GM21737 (cell line): ENCODE measurements at regions not wholly inside any gene's neighbourhood (a gene's known extent, or its start where the extent isn't known, plus 50 kb on each side); places are given as distances from the start of the nearest gene placed in this dataset.
"Not testable (repeated sequence)": the region's sequence is repeated elsewhere in the genome, so short reads cannot be mapped to it uniquely, and the experiment has no call there.

Experiments
- ATAC-seq: cut with Tn5 transposase; IDR thresholded peaks from one replicate; pipeline ENCODE4 v1.9.1; 2021; ENCODE audit warnings: mild to moderate bottlenecking, moderate library complexity; ENCODE audit not compliant: unreplicated experiment

DNA sequence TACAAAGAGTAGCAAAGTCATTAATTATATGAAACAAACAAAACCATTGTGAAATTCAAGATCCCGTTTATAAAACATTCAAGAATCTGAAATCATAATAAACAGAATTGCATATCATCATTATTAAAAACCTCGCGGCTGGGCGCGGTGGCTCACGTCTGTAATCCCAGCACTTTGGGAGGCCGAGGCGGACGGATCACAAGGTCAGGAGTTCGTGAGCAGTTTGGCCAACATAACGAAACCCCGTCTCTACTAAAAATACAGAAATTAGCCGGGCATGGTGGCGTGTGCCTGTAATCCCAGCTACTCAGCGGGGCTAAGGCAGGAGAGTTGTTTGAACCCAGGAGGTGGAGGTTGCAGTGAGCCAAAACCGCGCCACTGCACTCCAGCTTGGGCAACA lies 80.3 kb upstream of the COPS8 start:
- not testable (repeated sequence) for ATAC-seq

DNA sequence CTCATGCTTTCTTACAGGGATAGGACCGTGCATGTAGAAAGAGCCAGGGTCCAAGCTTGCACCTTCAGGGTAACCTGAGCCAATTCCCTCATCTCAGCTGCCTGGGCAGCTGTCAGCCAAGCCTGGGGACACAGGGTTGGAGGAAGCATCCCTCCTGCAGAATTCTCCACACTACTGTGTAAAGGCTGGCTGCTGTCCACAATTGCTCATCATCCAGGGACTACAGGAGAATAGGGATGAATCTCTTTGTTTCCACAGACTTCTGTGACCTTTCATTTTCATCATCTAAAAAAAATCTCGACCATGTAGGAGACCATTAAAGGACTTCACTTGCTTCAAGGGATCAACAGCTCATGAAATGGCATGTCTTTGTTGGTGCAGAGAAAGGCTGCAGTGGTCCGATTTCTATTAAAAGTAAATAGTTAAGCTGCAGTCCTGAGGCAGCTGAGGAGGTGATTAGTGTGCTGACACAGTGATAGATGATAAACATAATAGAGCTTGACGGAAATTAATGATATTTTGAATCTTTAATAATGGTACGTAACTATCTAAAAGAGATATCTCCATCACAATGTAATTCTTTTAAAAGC lies 74.4 kb upstream of the COPS8 start:
- ATAC-seq: no peak

DNA sequence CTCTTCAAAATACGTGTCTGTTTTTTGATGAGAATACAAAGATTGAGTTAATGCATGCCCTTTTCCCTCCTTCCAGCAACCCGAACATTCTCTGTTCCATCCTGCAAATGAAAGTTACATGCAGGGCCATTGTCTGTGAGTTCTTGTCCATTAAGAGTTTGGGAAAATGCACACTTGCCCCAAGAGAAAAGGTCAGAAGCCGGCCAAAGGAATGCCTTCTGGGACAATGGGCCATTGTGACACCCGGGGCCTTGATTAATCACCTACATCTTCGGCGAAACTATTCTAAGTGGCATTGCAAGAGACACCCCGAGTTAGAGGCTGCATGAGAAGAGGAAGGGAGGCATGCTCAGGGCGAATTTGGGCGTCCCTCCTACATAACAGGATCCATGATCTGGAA lies 73.7 kb upstream of the COPS8 start:
- ATAC-seq: no peak

DNA sequence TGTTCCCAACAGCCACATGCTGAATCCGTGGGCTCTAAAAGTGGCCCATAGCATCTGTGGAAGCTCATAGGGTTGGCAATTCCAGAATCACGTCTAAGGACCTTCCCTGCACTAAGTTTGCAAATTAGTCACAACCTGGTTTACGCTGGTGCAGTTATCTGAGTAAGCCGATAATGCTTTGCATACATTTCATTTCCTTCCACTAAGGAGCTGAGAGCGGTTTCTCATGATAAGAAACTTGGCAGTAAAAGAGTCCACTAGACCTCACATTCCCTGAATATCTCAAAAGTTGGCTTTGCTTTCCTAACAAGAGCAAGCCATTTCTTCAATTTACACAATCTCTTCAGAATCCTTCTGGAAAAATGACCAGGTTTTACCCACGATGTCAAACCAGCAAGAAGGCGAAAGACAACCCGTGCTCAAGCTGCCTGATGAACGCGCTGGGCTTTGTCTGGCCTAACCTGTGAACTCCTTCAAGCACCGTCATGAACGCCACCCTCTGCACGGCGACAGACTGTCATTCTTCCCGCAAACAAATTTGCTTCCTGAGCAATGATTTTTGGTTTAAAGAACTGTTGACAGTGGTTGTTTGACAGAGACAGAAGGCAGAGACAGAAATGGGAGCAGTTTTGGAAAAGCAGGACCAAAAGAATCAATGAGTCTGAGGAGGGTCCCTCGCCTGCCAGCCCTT lies 73.0 kb upstream of the COPS8 start:
- ATAC-seq: no peak

DNA sequence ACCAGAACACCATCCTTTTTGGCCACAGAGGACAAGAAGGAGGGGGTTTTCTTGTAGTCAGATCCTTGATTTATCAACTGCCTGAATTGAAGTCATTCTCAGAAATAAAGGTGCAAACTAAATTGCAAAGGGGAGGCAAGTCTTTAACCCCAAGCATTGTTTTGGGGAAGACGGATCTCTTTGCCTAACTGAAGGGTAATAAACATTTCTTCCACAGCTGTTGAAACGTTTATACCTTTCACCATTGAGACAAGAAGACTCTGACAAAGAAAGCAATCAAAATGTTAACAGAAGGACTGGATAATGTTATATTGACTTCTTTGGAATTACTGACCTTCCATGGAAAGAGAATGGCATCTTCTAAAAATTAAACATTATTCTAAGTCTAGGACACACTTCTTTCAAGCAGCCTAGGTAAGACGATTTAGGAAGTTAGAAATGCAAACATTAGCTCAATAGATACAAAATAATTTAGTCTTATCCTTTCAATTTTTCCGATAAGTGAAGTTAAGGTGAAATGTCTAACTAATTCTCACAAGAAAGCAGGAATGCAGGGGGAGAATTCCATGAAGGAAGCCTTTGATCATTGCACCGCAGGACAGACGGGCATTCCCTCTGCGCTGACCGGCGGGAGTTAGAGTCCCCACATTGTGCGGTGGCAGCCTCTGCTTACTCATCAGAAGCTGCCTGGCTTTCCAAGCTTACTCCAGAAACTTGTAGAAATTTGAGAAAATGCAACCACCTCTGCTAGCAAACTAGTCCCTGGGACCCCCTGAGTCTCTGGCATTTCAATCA lies 69.4 kb upstream of the COPS8 start:
- ATAC-seq: no peak

DNA sequence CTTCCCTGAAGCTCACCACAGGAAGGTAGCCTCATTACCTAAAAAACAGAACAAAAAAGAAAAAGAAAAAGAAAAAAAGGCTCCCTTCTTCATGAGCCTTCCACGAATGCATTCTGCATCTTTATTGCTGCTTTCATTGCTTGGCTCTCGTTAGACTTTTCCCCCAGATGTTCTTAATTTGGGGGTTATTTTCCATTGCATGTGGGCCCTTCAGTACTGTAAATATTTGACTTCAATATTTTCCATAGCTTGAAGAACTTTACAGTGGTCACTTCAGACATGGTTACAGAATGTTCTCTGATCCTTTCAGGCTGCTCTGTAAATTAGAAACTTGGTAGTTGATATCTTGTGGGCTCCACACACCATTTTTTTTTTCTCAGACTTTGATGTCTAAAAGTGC lies 65.6 kb upstream of the COPS8 start:
- ATAC-seq: no peak

DNA sequence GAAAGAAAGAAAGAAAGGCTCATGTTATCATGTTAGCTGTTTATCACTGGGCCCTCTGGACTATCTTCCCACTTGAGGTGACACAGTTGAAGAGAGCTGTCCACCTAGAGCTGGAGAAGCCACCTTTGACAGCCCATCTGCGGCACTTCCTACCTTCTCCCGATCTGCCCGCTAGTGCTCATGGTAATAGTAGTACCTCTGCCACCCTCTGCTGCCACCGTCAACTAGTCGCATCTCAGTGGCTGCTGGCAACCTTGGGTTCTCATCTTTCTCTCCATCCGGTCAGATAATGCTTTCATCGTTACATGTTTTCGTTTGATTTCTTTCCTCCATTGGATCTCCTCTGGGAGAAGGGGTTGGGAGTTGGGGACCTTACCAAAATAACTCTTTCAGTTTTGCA lies 63.2 kb upstream of the COPS8 start:
- no peak for ATAC-seq

DNA sequence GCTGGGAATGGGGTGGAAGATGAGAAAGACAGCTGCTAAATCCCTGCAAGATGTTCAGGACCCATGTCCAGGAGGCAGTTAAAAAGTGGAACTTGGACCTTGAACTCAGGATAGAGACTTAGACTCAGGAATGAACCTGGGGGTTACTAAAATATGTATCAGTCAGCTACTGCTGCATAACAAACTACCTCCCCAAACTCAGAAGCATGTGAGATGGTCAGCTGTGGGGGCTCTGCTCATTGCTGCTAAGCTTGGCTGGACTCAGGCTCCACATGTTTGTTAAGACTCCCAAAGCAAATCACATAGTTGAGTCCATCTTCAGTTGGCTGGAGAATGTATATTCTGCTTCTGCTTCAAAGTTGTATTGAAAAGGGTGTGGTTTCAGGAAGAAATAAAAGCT lies 61.4 kb upstream of the COPS8 start:
- ATAC-seq: no peak

DNA sequence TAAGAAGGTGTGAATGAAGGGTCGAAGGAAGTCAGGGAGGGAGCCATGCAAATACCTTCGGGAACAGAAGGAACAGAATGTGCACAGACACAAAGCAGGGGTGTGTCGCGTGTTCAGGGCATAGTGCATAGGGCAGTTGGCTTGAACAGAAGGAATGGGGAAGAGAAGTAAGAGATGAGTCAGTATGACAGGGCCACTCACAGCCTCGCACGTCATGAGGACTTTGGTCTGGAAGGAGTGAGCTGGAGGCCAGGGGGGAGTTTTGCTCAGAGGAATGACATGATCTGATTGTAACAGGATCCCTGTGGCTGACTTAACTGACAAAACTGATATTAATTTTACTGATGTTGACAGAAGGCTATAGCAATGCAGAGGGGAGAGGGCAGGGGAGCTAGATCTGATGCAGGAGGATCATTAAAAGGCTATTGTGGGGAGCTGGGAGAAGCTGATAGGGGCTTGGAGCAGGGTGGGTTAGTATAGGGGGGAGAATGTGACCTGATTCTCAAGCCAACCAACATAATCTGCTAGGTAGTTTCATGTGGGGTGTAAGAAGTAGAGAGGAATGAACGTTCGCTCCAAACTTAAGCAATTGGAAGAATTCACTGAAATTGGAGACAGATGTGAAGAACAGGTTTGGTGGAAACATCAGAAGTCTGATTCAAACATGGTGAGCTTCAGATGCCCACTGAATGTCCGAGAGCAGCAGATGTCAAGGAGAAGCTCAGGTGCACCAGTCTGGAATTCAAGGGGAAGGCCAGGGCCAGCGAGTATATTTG lies 60.4 kb upstream of the COPS8 start:
- ATAC-seq: no peak

DNA sequence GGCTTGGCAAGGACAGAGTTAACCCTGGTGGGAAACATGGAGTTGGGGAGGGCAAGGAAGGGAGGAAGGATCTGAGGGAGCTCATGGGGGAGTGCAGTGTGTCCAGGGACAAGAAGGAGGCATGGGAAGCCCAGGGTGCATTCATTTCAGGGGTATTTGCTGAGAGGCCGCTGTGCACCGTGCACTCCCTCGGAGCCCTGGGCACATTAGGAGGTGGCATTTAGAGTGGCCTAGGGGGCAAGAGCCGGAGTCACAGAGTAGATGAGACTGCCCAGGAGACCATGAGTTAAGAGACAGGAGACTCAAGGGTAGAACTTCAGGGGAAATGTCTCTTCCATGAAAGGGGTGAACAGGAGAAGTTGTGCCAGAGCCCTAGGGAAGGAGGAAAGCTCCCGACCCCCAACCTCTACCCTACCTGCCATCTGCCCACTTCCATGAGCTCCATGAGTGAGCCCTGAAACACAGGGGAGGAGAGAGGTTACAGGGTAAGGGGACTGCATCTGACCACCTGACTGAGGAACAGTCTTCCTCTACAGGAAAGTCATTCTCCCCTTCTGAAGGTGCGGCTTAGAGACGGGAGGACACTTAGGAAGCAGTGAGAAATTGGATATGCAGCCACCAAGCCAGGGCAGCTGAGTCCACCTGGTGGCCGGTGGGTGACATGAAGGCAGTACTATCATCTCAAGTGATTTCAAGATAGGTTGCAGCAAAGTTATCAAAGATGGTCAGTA lies 58.5 kb upstream of the COPS8 start:
- ATAC-seq: no peak

DNA sequence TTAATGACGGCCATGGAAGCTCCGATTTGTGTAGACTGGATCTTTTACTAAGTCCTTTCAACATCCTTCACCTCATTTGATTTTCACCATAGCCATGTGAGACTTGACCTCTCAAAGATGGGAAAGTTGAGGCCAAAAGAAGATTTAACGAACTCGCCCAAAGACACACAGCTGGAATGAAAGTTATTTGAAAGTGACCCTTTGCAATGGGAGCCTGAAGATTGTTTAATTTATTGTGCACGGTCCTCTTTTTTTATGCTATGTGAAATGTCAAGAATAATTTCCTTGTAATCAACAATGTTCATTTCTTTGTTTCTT lies 58.0 kb upstream of the COPS8 start:
- no peak for ATAC-seq

DNA sequence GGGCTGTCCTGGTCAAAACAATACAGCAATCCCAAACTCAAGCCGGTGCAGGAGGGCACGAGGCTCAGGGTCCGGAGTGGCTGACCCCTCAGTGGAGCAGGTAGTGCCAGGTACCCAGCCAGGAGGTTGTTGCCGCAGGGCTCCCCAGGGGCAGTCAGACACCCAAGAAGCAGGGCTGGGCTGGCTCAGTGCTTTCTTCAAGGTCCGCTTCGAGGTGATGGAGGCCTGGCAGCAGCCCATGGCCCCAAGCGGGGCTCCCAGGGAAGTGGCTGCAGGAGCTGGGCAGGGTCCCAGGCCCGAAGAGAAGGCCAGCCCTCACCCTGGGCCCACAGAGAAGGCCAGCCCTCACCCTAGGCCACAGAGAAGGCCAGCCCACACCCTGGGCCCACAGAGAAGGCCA lies 55.3 kb upstream of the COPS8 start:
- no peak for ATAC-seq

DNA sequence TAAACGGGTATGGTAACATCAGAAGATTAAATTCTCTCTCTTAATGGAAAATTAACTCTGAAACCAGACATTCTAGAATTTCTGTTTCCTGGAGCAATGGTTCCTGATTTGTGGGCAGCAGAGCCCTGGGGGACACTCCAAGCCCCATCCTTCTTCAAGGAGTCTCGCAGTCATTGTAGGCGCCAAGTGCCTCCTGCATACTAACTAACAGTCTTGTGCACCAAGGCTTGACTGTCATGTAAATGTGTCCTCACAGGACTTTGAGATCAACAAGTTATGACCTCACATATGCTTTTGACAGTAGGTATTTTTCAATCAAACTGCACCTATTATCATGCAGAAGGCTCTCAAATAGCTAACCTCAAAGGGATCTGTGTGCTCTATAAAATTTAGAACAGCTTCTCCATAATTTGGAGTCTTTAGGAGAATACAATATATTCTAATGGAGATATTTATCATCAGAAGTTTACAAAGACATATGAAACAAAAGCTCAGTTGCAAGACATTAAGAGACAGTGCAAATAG lies 52.1 kb upstream of the COPS8 start:
- ATAC-seq: no peak

DNA sequence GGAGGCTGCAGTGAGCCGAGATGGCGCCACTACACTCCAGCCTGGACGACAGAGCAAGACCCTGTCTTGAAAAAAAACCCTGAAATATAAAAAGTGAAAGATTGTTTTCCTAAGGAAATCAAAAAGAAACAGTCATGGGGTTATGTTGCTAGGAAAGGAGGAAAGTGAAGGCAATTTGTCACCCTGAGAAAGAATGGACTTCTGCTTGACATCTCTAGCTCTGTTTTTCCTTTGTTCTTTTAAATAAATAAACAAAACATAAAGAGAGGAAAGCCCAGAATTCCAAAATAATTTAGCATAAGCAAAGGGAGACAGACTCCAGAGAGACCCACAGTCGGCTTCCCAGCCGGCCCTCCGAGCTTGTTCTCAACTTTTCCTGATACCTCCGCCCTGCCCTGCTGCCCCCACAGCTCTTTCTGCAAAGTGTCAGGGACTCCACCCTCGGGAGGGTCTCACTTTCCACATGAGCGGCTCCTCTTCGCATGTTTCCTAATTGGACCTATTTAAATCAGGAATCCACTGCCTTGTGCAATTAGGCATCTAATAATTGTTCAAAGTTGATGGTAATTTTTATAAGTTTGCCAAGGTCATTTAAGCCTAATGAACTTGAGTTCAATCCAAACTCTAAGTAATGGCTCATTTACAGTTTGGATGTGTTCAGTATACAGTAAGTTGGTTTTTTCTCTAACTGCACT lies 49.8 kb upstream of the COPS8 start:
- no peak for ATAC-seq
